H1 (cell line): ENCODE measurements at regions not wholly inside any gene's neighbourhood (a gene's known extent, or its start where the extent isn't known, plus 50 kb on each side); places are given as distances from the start of the nearest gene placed in this dataset.

ENCODE experiments used
- CTCF ChIA-PET: fragments of 300-600 bp; sonication (Branson Sonifier 250); formaldehyde crosslinking; loops from one replicate; lab custom pipeline; 2021; ENCODE audit not compliant: partially characterized antibody; lab: Charles Lee
- POLR2A ChIA-PET: fragments of 300-600 bp; sonication (Branson Sonifier 250); formaldehyde crosslinking; loops from one replicate; lab custom pipeline; 2021; ENCODE audit warnings: inconsistent platforms; ENCODE audit not compliant: partially characterized antibody; lab: Charles Lee
- DNase-seq, 2 experiments: peaks; one replicate each; pipeline versions ENCODE4 v3.0.0 to v3.0.0-alpha.2; 2010 to 2022; ENCODE audit warnings: low spot score in 2 of 2, low read depth in 1 of 2, mixed read lengths in 1 of 2
- FAIRE-seq: peaks from 2 replicates; lab custom pipeline; 2011; peaks lifted over from hg19 to GRCh38; lab: Jason Lieb, UNC
- H2AFZ ChIP-seq: 2 replicates; pipeline ENCODE4 v1.8.1; 2012; ENCODE audit warnings: low read length, inconsistent platforms
- H2AK5ac ChIP-seq: 2 replicates; pipeline ENCODE4 v1.6.1; 2013; ENCODE audit warnings: low read depth, low read length
- H2BK120ac ChIP-seq: replicated peaks from 2 replicates; pipeline ENCODE3; 2013; ENCODE audit warnings: low read depth, low read length, inconsistent platforms
- H2BK12ac ChIP-seq: 2 replicates; pipeline ENCODE4 v1.6.1; 2013; ENCODE audit warnings: low read depth, low read length
- H2BK15ac ChIP-seq: 2 replicates; pipeline ENCODE4 v1.6.1; 2013; ENCODE audit warnings: low read length
- H2BK20ac ChIP-seq: 2 replicates; pipeline ENCODE4 v1.6.1; 2013; ENCODE audit warnings: low read length
- H2BK5ac ChIP-seq: 2 replicates; pipeline ENCODE4 v1.6.1; 2013; ENCODE audit warnings: low read depth, low read length
- H3K14ac ChIP-seq: 2 replicates; pipeline ENCODE4 v1.6.1; 2013; ENCODE audit warnings: inconsistent platforms; ENCODE audit not compliant: insufficient read length
- H3K18ac ChIP-seq: 2 replicates; pipeline ENCODE4 v1.6.1; 2013; ENCODE audit warnings: low read length; ENCODE audit errors: extremely low read depth
- H3K23ac ChIP-seq: 2 replicates; pipeline ENCODE4 v1.6.1; 2013; ENCODE audit warnings: inconsistent platforms; ENCODE audit not compliant: insufficient read length
- H3K23me2 ChIP-seq: 2 replicates; pipeline ENCODE4 v1.6.1; 2013; ENCODE audit warnings: low read depth, low read length
- H3K27ac ChIP-seq: 2 replicates; pipeline ENCODE4 v1.6.1; 2011; ENCODE audit warnings: low read depth, low read length, inconsistent platforms
- H3K27me3 ChIP-seq, 4 experiments: replicated peaks in 1 of 4; 1 replicate in 1 of 4; 2 replicates in 3 of 4; pipeline versions ENCODE4 v1.6.1 to v1.8.1; 2011 to 2013; ENCODE audit warnings: low read length in 3 of 4, mild to moderate bottlenecking in 3 of 4, inconsistent platforms in 2 of 4, mixed read lengths in 2 of 4, moderate library complexity in 1 of 4; ENCODE audit not compliant: control insufficient read depth in 3 of 4, insufficient read depth in 3 of 4; ENCODE audit errors: extremely low read depth in 1 of 4
- H3K36me3 ChIP-seq, 4 experiments: 2 replicates each; pipeline versions ENCODE4 v1.6.1 to v1.8.1; 2011 to 2013; ENCODE audit warnings: mild to moderate bottlenecking in 4 of 4, low read length in 3 of 4, moderate library complexity in 2 of 4, control low read depth in 1 of 4, inconsistent platforms in 1 of 4; ENCODE audit not compliant: insufficient read depth in 4 of 4, control insufficient read depth in 2 of 4
- H3K4ac ChIP-seq: replicated peaks from 2 replicates; pipeline ENCODE3; 2013; ENCODE audit warnings: low read length, low read depth, mixed read lengths, inconsistent platforms; ENCODE audit not compliant: insufficient read length
- H3K4me1 ChIP-seq, 4 experiments: replicated peaks in 1 of 4; 1 replicate in 1 of 4; 2 replicates in 3 of 4; pipeline versions ENCODE4 v1.6.1 to v1.8.1; 2011 to 2013; ENCODE audit warnings: low read length in 3 of 4, inconsistent platforms in 2 of 4, mixed read lengths in 1 of 4; ENCODE audit not compliant: insufficient read depth in 4 of 4, control insufficient read depth in 3 of 4
- H3K4me2 ChIP-seq, 2 experiments: 2 replicates each; pipeline versions ENCODE4 v1.6.1 to v1.8.1; 2011 to 2013; ENCODE audit warnings: low read depth in 2 of 2, low read length in 2 of 2, control low read depth in 1 of 2, inconsistent platforms in 1 of 2, mild to moderate bottlenecking in 1 of 2; ENCODE audit not compliant: insufficient read depth in 1 of 2
- H3K4me3 ChIP-seq, 4 experiments: fragments of 200-600, 300-600 bp in 1 of 4; sonication (generic), shearing (Covaris generic), sonication (Bioruptor Twin) in 1 of 4; 2 replicates each; pipeline versions ENCODE4 v1.5.1 to v1.8.1; 2011 to 2016; ENCODE audit warnings: low read length in 4 of 4, low read depth in 3 of 4, control low read depth in 2 of 4, inconsistent platforms in 2 of 4, mild to moderate bottlenecking in 2 of 4, mixed read lengths in 1 of 4, moderate library complexity in 1 of 4; ENCODE audit not compliant: insufficient read depth in 2 of 4; ENCODE audit errors: extremely low read depth in 1 of 4
- H3K56ac ChIP-seq: replicated peaks from 2 replicates; pipeline ENCODE3; 2013; ENCODE audit warnings: low read depth, mild to moderate bottlenecking, mixed read lengths, low read length, inconsistent platforms; ENCODE audit not compliant: insufficient read length
- H3K79me1 ChIP-seq: 2 replicates; pipeline ENCODE4 v1.6.1; 2013; ENCODE audit warnings: low read depth, low read length, control low read depth
- H3K79me2 ChIP-seq, 2 experiments: 2 replicates each; pipeline versions ENCODE4 v1.6.1 to v1.8.1; 2012 to 2013; ENCODE audit warnings: low read length in 2 of 2, mild to moderate bottlenecking in 2 of 2, inconsistent platforms in 1 of 2; ENCODE audit not compliant: insufficient read depth in 2 of 2, control insufficient read depth in 1 of 2
- H3K9ac ChIP-seq, 4 experiments: replicated peaks in 1 of 4; 1 replicate in 1 of 4; 2 replicates in 3 of 4; pipeline versions ENCODE4 v1.6.1 to v1.8.1; 2011 to 2013; ENCODE audit warnings: low read depth in 3 of 4, low read length in 3 of 4, control low read depth in 2 of 4, mild to moderate bottlenecking in 2 of 4, moderate library complexity in 2 of 4, inconsistent platforms in 1 of 4; ENCODE audit errors: extremely low read depth in 1 of 4
- H3K9me3 ChIP-seq, 2 experiments: 2 replicates each; pipeline versions ENCODE4 v1.6.1 to v1.8.1; 2012 to 2013; ENCODE audit warnings: mild to moderate bottlenecking in 2 of 2, moderate library complexity in 2 of 2, control low read depth in 1 of 2, inconsistent platforms in 1 of 2, low read depth in 1 of 2, low read length in 1 of 2, mixed read lengths in 1 of 2; ENCODE audit not compliant: insufficient read depth in 2 of 2
- H4K20me1 ChIP-seq, 2 experiments: replicated peaks in 1 of 2; 2 replicates each; pipeline versions ENCODE3 to v1.8.1; 2011 to 2013; ENCODE audit warnings: inconsistent platforms in 2 of 2, low read length in 2 of 2, mild to moderate bottlenecking in 1 of 2; ENCODE audit not compliant: insufficient read depth in 2 of 2, control insufficient read depth in 1 of 2
- H4K5ac ChIP-seq: 2 replicates; pipeline ENCODE4 v1.6.1; 2013; ENCODE audit warnings: low read length, low read depth, mixed read lengths, inconsistent platforms; ENCODE audit not compliant: insufficient read length
- H4K8ac ChIP-seq: 2 replicates; pipeline ENCODE4 v1.8.0; 2013; ENCODE audit warnings: mild to moderate bottlenecking, moderate library complexity, low read length, inconsistent platforms; ENCODE audit not compliant: insufficient read depth; ENCODE audit errors: extremely low read depth
- H4K91ac ChIP-seq: replicated peaks from 2 replicates; pipeline ENCODE3; 2013; ENCODE audit warnings: low read length, mixed read lengths, inconsistent platforms; ENCODE audit not compliant: insufficient read length
- CREB1 ChIP-seq: IDR thresholded peaks from 2 replicates; pipeline ENCODE4 v1.6.1; 2012; ENCODE audit warnings: inconsistent platforms
- EP300 ChIP-seq, 2 experiments: IDR thresholded peaks; 1 replicate in 1 of 2; 2 replicates in 1 of 2; pipeline ENCODE4 v1.6.1; 2011 to 2012; ENCODE audit warnings: low read depth in 2 of 2, low read length in 2 of 2, mild to moderate bottlenecking in 2 of 2, borderline replicate concordance in 1 of 2, inconsistent platforms in 1 of 2, moderate library complexity in 1 of 2
- JUN ChIP-seq: IDR thresholded peaks from 2 replicates; pipeline ENCODE4 v1.6.1; 2011; ENCODE audit warnings: low read depth, mild to moderate bottlenecking, improper control_type of control experiment, low read length
- JUND ChIP-seq: IDR thresholded peaks from 2 replicates; pipeline ENCODE4 v1.6.1; 2011; ENCODE audit warnings: mild to moderate bottlenecking, improper control_type of control experiment, low read length
- NANOG ChIP-seq: IDR thresholded peaks from 2 replicates; pipeline ENCODE4 v1.6.1; 2011; ENCODE audit warnings: low read length, low read depth, mild to moderate bottlenecking, inconsistent platforms; ENCODE audit not compliant: insufficient read depth, poor library complexity, severe bottlenecking
- USF2 ChIP-seq: IDR thresholded peaks from 2 replicates; pipeline ENCODE4 v1.6.1; 2011; ENCODE audit warnings: low read length, improper control_type of control experiment
- WGBS, 2 experiments: shearing (Covaris generic) in 1 of 2; methylation state at CpG; one replicate each; pipeline versions ENCODE4 v1.1.6 to v1.1.7; 2013 to 2015; ENCODE audit warnings: low lambda C conversion rate in 2 of 2, mixed read lengths in 2 of 2, inconsistent platforms in 1 of 2, low coverage in 1 of 2, missing lambda C conversion rate in 1 of 2; ENCODE audit not compliant: insufficient replicate concordance in 2 of 2, insufficient coverage in 1 of 2, insufficient read length in 1 of 2; ENCODE audit errors: extremely low coverage in 1 of 2, missing lambda C conversion rate in 1 of 2; 5-methylcytosine and 5-hydroxymethylcytosine counted together

- DNase-seq (no peak), FAIRE-seq (no peak)
- no peak overlapping the region for H2AK5ac ChIP-seq
- H2BK12ac ChIP-seq, result no peak overlapping the region
- no peak overlapping the region for H4K8ac ChIP-seq
- H3K27me3 ChIP-seq, result no peaks in the 10 kb centered on the region
- no peak overlapping the region for H3K4me2 ChIP-seq
- H4K91ac ChIP-seq, result no peak overlapping the region
- H3K23me2 ChIP-seq, result peaks cover 6% of the 10 kb centered on the region; the same call in 1 of the 2 replicates
- no peak overlapping the region for H3K9ac ChIP-seq
- no peak overlapping the region for H3K56ac ChIP-seq
- no peak overlapping the region for H2AFZ ChIP-seq
- CTCF ChIA-PET, result no interaction called here
- H4K20me1 ChIP-seq, result no peaks in the 10 kb centered on the region
- H2BK5ac ChIP-seq, result no peak overlapping the region
- no peak overlapping the region for H3K23ac ChIP-seq
- H3K79me1 ChIP-seq, result no peaks in the 10 kb centered on the region
- H3K4me3 ChIP-seq, result no peak overlapping the region
- no peak overlapping the region for H2BK15ac ChIP-seq
- no peak overlapping the region for H3K27ac ChIP-seq
- 89% methylated on average over 20 of the region's 20 CpGs; no CpG with 5 or more reads in 1 of the 2 experiments for WGBS, 2 experiments
- no peaks in the 10 kb centered on the region for H3K4me1 ChIP-seq
- TF ChIP-seq EP300 (IDR thresholded peaks at IDR 0.05; ENCODE audit: borderline replicate concordance in 1 of 2, low read depth in 2 of 2, low read length in 2 of 2) (no peak), JUN (no peak), USF2 (no peak), NANOG (no peak), CREB1 (no peak), JUND (no peak)
- H3K4ac ChIP-seq, result no peak overlapping the region
- no peaks in the 10 kb centered on the region for H3K36me3 ChIP-seq
- H3K9me3 ChIP-seq, result peaks cover 85 to 98% of the 10 kb centered on the region in 2 experiments
- no peak overlapping the region for H3K18ac ChIP-seq
- no peak overlapping the region for H3K14ac ChIP-seq
- H3K79me2 ChIP-seq, result no peaks in the 10 kb centered on the region
- no peak overlapping the region for H4K5ac ChIP-seq
- no peak overlapping the region for H2BK120ac ChIP-seq
- POLR2A ChIA-PET, result no interaction called here
- H2BK20ac ChIP-seq, result no peak overlapping the region
Observed at GRCh38 chr22:47290706-47291430, 528.4 kb downstream of the TBC1D22A start.
